ENCODE measurements at regions not wholly inside any gene's neighbourhood (a gene's known extent, or its start where the extent isn't known, plus 50 kb on each side); places are given as distances from the start of the nearest gene placed in this dataset.
A peak's percentile ranks its signal among the peaks of the same experiment; 100 is the strongest.

DNA sequence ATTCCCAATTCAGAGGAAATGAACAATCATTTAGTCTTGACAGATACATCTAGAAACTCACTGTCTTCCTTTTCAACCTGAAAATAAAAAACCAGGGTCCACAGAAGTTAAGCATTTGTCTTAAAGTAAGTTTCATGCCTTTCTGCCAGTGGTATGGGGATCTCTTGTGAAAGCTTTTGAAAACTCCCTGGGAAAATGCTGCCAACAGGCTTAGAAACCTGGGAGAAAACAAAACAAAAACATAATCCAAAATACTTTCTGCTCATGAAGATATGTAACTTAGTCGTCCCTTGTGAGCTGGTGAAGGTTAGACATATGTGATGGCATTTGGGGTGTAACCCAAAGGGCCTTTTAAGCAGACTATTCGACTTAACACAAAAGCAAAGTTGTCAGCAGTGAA is 66.4 kb upstream of the ZNF438 start:
- H3K4me3 Mint-ChIP-seq = no peak overlapping the region

GRCh38 chr10:31099094-31099493 is 67.4 kb upstream of the ZNF438 start:
- H3F3A ChIP-seq (replicated peaks; ENCODE audit: low read depth) = no peaks in the 10 kb centered on the region
- no peak for ATAC-seq
- no peak overlapping the region for H3K27ac ChIP-seq (ENCODE audit: low read depth)
- H3K27ac Mint-ChIP-seq = no peak overlapping the region
- H2AFZ ChIP-seq = no peak overlapping the region
- no peaks in the 10 kb centered on the region for H3K79me2 ChIP-seq (replicated peaks; ENCODE audit: insufficient read depth)
- no peak for DNase-seq (ENCODE audit: low spot score)
- no peaks in the 10 kb centered on the region for H3K36me3 ChIP-seq (ENCODE audit: insufficient read depth)
- H3K36me3 Mint-ChIP-seq (ENCODE audit: low read depth) = no peaks in the 10 kb centered on the region
- H3K9me3 Mint-ChIP-seq = no peaks in the 10 kb centered on the region
- no peaks in the 10 kb centered on the region for H3K4me1 ChIP-seq (ENCODE audit: insufficient read depth)
- peaks cover 7% of the 10 kb centered on the region; the same call in 1 of the 3 replicates for H3K4me1 Mint-ChIP-seq
- peaks cover 4% of the 10 kb centered on the region for H3K27me3 Mint-ChIP-seq (ENCODE audit: insufficient read depth, low read depth, poor library complexity)
- no peak overlapping the region for H3K4me2 ChIP-seq
- no peaks in the 10 kb centered on the region; the same call in 1 of the 2 replicates for H3K9me2 ChIP-seq (ENCODE audit: insufficient read depth)
- no peaks in the 10 kb centered on the region for H4K20me1 ChIP-seq (replicated peaks; ENCODE audit: insufficient read depth)
- H3K4me3 ChIP-seq = no peak overlapping the region
- H3K27me3 ChIP-seq (ENCODE audit: insufficient read depth) = no peaks in the 10 kb centered on the region
- H3K4me3 Mint-ChIP-seq = no peak overlapping the region
- no peak for TF ChIP-seq REST (IDR thresholded peaks at IDR 0.05; ENCODE audit: unreplicated experiment)
- TF ChIP-seq NANOG (IDR thresholded peaks at IDR 0.05; ENCODE audit: borderline replicate concordance) = no peak
- TF ChIP-seq JUNB (IDR thresholded peaks at IDR 0.05; ENCODE audit: unreplicated experiment) = no peak
- no peak for TF ChIP-seq ZNF331 (CRISPR knock-in tag; IDR thresholded peaks at IDR 0.05; ENCODE audit: low read depth)
- no peak for TF ChIP-seq CREB1 (CRISPR knock-in tag; IDR thresholded peaks at IDR 0.05; ENCODE audit: low read depth)
- no peak for TF ChIP-seq STAT1 (IDR thresholded peaks at IDR 0.05; ENCODE audit: unreplicated experiment)
- TF ChIP-seq, protein P1, sequence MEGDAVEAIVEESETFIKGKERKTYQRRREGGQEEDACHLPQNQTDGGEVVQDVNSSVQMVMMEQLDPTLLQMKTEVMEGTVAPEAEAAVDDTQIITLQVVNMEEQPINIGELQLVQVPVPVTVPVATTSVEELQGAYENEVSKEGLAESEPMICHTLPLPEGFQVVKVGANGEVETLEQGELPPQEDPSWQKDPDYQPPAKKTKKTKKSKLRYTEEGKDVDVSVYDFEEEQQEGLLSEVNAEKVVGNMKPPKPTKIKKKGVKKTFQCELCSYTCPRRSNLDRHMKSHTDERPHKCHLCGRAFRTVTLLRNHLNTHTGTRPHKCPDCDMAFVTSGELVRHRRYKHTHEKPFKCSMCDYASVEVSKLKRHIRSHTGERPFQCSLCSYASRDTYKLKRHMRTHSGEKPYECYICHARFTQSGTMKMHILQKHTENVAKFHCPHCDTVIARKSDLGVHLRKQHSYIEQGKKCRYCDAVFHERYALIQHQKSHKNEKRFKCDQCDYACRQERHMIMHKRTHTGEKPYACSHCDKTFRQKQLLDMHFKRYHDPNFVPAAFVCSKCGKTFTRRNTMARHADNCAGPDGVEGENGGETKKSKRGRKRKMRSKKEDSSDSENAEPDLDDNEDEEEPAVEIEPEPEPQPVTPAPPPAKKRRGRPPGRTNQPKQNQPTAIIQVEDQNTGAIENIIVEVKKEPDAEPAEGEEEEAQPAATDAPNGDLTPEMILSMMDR (conservative IDR thresholded peaks at IDR 0.05; ENCODE audit: low read depth in 2 of 2) = no peak
- TF ChIP-seq EZH2phosphoT487 (IDR thresholded peaks at IDR 0.05; ENCODE audit: unreplicated experiment) = no peak
- TF ChIP-seq POLR2AphosphoS5 (IDR thresholded peaks at IDR 0.05; ENCODE audit: low read depth) = no peak
- no peak for TF ChIP-seq EZH2 (IDR thresholded peaks at IDR 0.05; ENCODE audit: low read depth, unreplicated experiment)
- TF ChIP-seq, protein P2, sequence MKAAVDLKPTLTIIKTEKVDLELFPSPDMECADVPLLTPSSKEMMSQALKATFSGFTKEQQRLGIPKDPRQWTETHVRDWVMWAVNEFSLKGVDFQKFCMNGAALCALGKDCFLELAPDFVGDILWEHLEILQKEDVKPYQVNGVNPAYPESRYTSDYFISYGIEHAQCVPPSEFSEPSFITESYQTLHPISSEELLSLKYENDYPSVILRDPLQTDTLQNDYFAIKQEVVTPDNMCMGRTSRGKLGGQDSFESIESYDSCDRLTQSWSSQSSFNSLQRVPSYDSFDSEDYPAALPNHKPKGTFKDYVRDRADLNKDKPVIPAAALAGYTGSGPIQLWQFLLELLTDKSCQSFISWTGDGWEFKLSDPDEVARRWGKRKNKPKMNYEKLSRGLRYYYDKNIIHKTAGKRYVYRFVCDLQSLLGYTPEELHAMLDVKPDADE (IDR thresholded peaks at IDR 0.05) = no peak

More for the DNA sequence above, 66.4 kb upstream of the ZNF438 start:
- no peak for ATAC-seq
- H3K79me2 ChIP-seq (replicated peaks; ENCODE audit: insufficient read depth) = no peaks in the 10 kb centered on the region
- no peak overlapping the region for H3K4me2 ChIP-seq
- Mint-ChIP-seq H3K27me3 (ENCODE audit: insufficient read depth, low read depth, poor library complexity) (peaks cover 2% of the 10 kb centered on the region), H3K9me3 (no peaks in the 10 kb centered on the region), H3K4me1 (peaks cover 7% of the 10 kb centered on the region; the same call in 1 of the 3 replicates), H3K36me3 (ENCODE audit: low read depth) (no peaks in the 10 kb centered on the region), H3K27ac (no peak overlapping the region)
- no peaks in the 10 kb centered on the region for H3K27me3 ChIP-seq (ENCODE audit: insufficient read depth)
- no peak overlapping the region for H3K27ac ChIP-seq (ENCODE audit: low read depth)
- TF ChIP-seq NANOG (IDR thresholded peaks at IDR 0.05; ENCODE audit: borderline replicate concordance) (no peak), STAT1 (IDR thresholded peaks at IDR 0.05; ENCODE audit: unreplicated experiment) (no peak), JUNB (IDR thresholded peaks at IDR 0.05; ENCODE audit: unreplicated experiment) (no peak), CREB1 (CRISPR knock-in tag; IDR thresholded peaks at IDR 0.05; ENCODE audit: low read depth) (no peak), EZH2phosphoT487 (IDR thresholded peaks at IDR 0.05; ENCODE audit: unreplicated experiment) (no peak), ZNF114 (CRISPR knock-in tag; IDR thresholded peaks at IDR 0.05) (no peak)
- H3K4me3 ChIP-seq = no peak overlapping the region
- 0 out of 2 replicates have a peak overlapping the region, but pooled peaks have one; percentile 53 for H2AFZ ChIP-seq
- H3K36me3 ChIP-seq (ENCODE audit: insufficient read depth) = no peaks in the 10 kb centered on the region
- no peaks in the 10 kb centered on the region for H3F3A ChIP-seq (replicated peaks; ENCODE audit: low read depth)
- no peaks in the 10 kb centered on the region for H4K20me1 ChIP-seq (replicated peaks; ENCODE audit: insufficient read depth)
- H3K4me1 ChIP-seq (ENCODE audit: insufficient read depth) = no peaks in the 10 kb centered on the region
- no peak for DNase-seq (ENCODE audit: low spot score)
- H3K9me2 ChIP-seq (ENCODE audit: insufficient read depth) = peaks cover 7% of the 10 kb centered on the region; the same call in 1 of the 2 replicates
